ENCODE measurements at regions not wholly inside any gene's neighbourhood (a gene's known extent, or its start where the extent isn't known, plus 50 kb on each side); places are given as distances from the start of the nearest gene placed in this dataset.

- TF ChIP-seq ZNF518A (tag by site-specific recombination; conservative IDR thresholded peaks at IDR 0.05; ENCODE audit: low read depth): no peak
Measured at GRCh38 chr14:104447750-104448149, 131.8 kb upstream of the C14orf180 start (continued).

GRCh38 chr14:104448321-104448720, 131.2 kb upstream of the C14orf180 start:
- TF ChIP-seq ZNF626 (tag by site-specific recombination; IDR thresholded peaks at IDR 0.05) (no peak), ZNF624 (tag by site-specific recombination; IDR thresholded peaks at IDR 0.05) (no peak), PRDM10 (tag by site-specific recombination; IDR thresholded peaks at IDR 0.05) (no peak), ZNF473 (tag by site-specific recombination; IDR thresholded peaks at IDR 0.05) (no peak), ZNF112 (tag by site-specific recombination; IDR thresholded peaks at IDR 0.05) (no peak), ZNF785 (tag by site-specific recombination; IDR thresholded peaks at IDR 0.05) (no peak)
- Histone ChIP-seq H3K36me3 (ENCODE audit: control insufficient read depth in 2 of 2, insufficient read depth in 1 of 2, low read length in 2 of 2) (no peaks in the 10 kb centered on the region), H3K4me1 (ENCODE audit: control insufficient read depth, insufficient read depth, low read length) (no peaks in the 10 kb centered on the region), H3K9me3 (ENCODE audit: control insufficient read depth, insufficient read depth, low read depth, low read length) (no peaks in the 10 kb centered on the region), H3K27ac (ENCODE audit: extremely low read depth, low read depth, low read length) (no peak overlapping the region), H3K4me3 (ENCODE audit: low read depth, low read length) (no peak overlapping the region)
- POLR2A ChIA-PET: no interaction called here
- CTCF ChIA-PET: interaction anchor here (0.6 kb wide), 1 partner anchor 318 kb away, joined by 3 read pairs; no protein-coding TSS in a partner anchor

GRCh38 chr14:104448721-104449120, 130.8 kb upstream of the C14orf180 start:
- no peak overlapping the region for H3K27ac ChIP-seq (ENCODE audit: extremely low read depth, low read depth, low read length)
- POLR2A ChIA-PET: no interaction called here
- no peaks in the 10 kb centered on the region for H3K36me3 ChIP-seq (ENCODE audit: control insufficient read depth in 2 of 2, insufficient read depth in 1 of 2, low read length in 2 of 2)
- H3K4me1 ChIP-seq (ENCODE audit: control insufficient read depth, insufficient read depth, low read length): no peaks in the 10 kb centered on the region
- CTCF ChIA-PET: no interaction called here
- no peak for TF ChIP-seq ZNF138 (tag by site-specific recombination; IDR thresholded peaks at IDR 0.05; ENCODE audit: borderline replicate concordance)
- TF ChIP-seq SETDB1 (IDR thresholded peaks at IDR 0.05; ENCODE audit: insufficient read length, low read length): peak; percentile 66
- TF ChIP-seq ZNF112 (tag by site-specific recombination; IDR thresholded peaks at IDR 0.05): no peak
- peak; percentile 91 for TF ChIP-seq ZNF133 (tag by site-specific recombination; IDR thresholded peaks at IDR 0.05)
- no peak for TF ChIP-seq ZNF776 (tag by site-specific recombination; IDR thresholded peaks at IDR 0.05; ENCODE audit: borderline replicate concordance)
- TF ChIP-seq ZFP41 (tag by site-specific recombination; IDR thresholded peaks at IDR 0.05; ENCODE audit: borderline replicate concordance): no peak
- TF ChIP-seq TRIM28 (IDR thresholded peaks at IDR 0.05; ENCODE audit: borderline replicate concordance, low read length): peak; percentile 25; the same call in 1 of the 2 replicates
- H3K4me3 ChIP-seq (ENCODE audit: low read depth, low read length): no peak overlapping the region
- no peaks in the 10 kb centered on the region for H3K9me3 ChIP-seq (ENCODE audit: control insufficient read depth, insufficient read depth, low read depth, low read length)

Measured in HEK293 (cell line).